Colonic mucosa (tissue), 4 donors: ENCODE measurements at regions not wholly inside any gene's neighbourhood (a gene's known extent, or its start where the extent isn't known, plus 50 kb on each side); places are given as distances from the start of the nearest gene placed in this dataset.
A peak's percentile ranks its signal among the peaks of the same experiment; 100 is the strongest.

Experiments used
- DNase-seq: peaks from one replicate; pipeline ENCODE4 v3.0.0-alpha.2; 2020
- H3K27ac ChIP-seq: fragments of 200-600 bp; one replicate; pipeline ENCODE4 v1.8.0; 2021
- H3K27me3 ChIP-seq: fragments of 200-600 bp; one replicate; pipeline ENCODE4 v1.8.0; 2021
- H3K36me3 ChIP-seq: fragments of 200-600 bp; one replicate; pipeline ENCODE4 v1.8.0; 2021
- H3K4me1 ChIP-seq: fragments of 200-600 bp; one replicate; pipeline ENCODE4 v1.8.0; 2021; ENCODE audit warnings: mild to moderate bottlenecking
- H3K4me3 ChIP-seq: fragments of 200-600 bp; one replicate; pipeline ENCODE4 v1.8.0; 2021
- H3K9ac ChIP-seq, 2 donors: one replicate each; pipeline ENCODE4 v1.7.0; 2013; ENCODE audit warnings: control low read depth in 2 of 2, low read depth in 2 of 2, low read length in 2 of 2
- H3K9me3 ChIP-seq: fragments of 200-600 bp; one replicate; pipeline ENCODE4 v1.8.0; 2021
- intact Hi-C: fragments of 100-400 bp; cut with DNase I; formaldehyde crosslinking; loops from one replicate; pipeline ENCODE4 v1.14.1; 2022
- TF ChIP-seq, protein P1 (sequence below): fragments of 200-600 bp; IDR thresholded peaks from one replicate; pipeline ENCODE4 v1.8.0; 2022; ENCODE audit warnings: antibody characterized with exemption, mild to moderate bottlenecking
- donor health status: healthy.
- donor health status: DM: no; HTN: no; CAD: no.
- donor health status: DM: no; HTN: no; CAD: no.

GRCh38 chrX:43313035-43313434 is 343.1 kb upstream of the MAOA start:
- Histone ChIP-seq H3K27ac (peak overlapping the region; percentile 6), H3K9me3 (no peaks in the 10 kb centered on the region), H3K36me3 (no peaks in the 10 kb centered on the region), H3K9ac (no peak overlapping the region), H3K4me1 (no peaks in the 10 kb centered on the region), H3K27me3 (no peaks in the 10 kb centered on the region), H3K4me3 (no peak overlapping the region)
- TF ChIP-seq, protein P1, sequence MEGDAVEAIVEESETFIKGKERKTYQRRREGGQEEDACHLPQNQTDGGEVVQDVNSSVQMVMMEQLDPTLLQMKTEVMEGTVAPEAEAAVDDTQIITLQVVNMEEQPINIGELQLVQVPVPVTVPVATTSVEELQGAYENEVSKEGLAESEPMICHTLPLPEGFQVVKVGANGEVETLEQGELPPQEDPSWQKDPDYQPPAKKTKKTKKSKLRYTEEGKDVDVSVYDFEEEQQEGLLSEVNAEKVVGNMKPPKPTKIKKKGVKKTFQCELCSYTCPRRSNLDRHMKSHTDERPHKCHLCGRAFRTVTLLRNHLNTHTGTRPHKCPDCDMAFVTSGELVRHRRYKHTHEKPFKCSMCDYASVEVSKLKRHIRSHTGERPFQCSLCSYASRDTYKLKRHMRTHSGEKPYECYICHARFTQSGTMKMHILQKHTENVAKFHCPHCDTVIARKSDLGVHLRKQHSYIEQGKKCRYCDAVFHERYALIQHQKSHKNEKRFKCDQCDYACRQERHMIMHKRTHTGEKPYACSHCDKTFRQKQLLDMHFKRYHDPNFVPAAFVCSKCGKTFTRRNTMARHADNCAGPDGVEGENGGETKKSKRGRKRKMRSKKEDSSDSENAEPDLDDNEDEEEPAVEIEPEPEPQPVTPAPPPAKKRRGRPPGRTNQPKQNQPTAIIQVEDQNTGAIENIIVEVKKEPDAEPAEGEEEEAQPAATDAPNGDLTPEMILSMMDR: no peak
- intact Hi-C loops: no loop called here
- DNase-seq: no peak

- no peaks in the 10 kb centered on the region for H3K4me1 ChIP-seq
- TF ChIP-seq, protein P1: no peak
- no peaks in the 10 kb centered on the region for H3K27me3 ChIP-seq
- no peaks in the 10 kb centered on the region for H3K36me3 ChIP-seq
- intact Hi-C loops: no loop called here
- no peak for DNase-seq
- no peaks in the 10 kb centered on the region for H3K9me3 ChIP-seq
- H3K27ac ChIP-seq: no peak overlapping the region
- no peak overlapping the region for H3K9ac ChIP-seq
- H3K4me3 ChIP-seq: no peak overlapping the region
Measured at GRCh38 chrX:43314525-43314924, 341.6 kb upstream of the MAOA start.

GRCh38 chrX:43315622-43316021 is 340.5 kb upstream of the MAOA start:
- no peaks in the 10 kb centered on the region for H3K36me3 ChIP-seq
- TF ChIP-seq, protein P1: no peak
- no peaks in the 10 kb centered on the region for H3K9me3 ChIP-seq
- no peak overlapping the region for H3K9ac ChIP-seq
- no peaks in the 10 kb centered on the region for H3K27me3 ChIP-seq
- no peak overlapping the region for H3K4me3 ChIP-seq
- no peaks in the 10 kb centered on the region for H3K4me1 ChIP-seq
- intact Hi-C loops: no loop called here
- DNase-seq: no peak
- H3K27ac ChIP-seq: no peak overlapping the region

DNA sequence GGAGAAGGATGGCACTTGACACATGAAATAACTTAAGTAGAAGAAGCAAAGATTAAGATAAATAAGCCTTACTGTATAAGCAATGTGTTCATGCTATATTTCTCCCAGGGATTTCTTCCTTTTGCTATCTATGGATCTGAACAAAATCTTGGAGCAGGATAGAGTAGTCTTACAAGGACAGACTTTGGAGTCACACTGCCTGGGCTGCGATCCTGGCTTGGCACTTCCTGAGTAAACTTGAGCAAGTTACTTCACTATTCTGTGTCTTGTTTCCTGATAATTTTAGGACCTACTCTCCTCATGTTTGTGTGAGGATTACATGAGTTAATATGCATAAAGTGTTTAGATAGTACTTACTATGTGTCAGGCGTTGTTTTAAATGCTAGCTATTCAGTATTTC is 340.0 kb upstream of the MAOA start:
- no peak for DNase-seq
- intact Hi-C loops: no loop called here

DNA sequence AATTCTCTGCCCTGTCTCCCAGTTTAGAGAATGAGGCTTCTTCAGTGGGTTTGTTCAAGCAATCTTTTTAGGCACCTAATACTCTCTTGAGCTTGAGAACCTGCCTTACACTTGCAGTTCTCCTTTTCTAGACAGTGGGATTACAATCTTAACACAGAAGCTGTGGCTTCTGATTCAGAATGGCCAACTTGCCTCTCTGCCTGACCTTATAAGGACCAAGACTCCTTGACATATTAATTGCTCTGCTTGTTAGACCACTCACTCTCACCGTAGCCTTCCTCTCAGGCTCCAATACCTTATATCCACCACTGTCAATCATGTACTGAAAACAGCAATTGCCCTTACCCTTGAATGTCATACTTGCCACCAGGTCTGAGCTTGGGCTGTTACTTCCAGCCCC is 338.7 kb upstream of the MAOA start:
- TF ChIP-seq, protein P1: no peak
- Histone ChIP-seq H3K9ac (no peak overlapping the region), H3K9me3 (no peaks in the 10 kb centered on the region), H3K36me3 (no peaks in the 10 kb centered on the region), H3K4me1 (no peaks in the 10 kb centered on the region), H3K27me3 (no peaks in the 10 kb centered on the region), H3K27ac (no peak overlapping the region), H3K4me3 (no peak overlapping the region)
- DNase-seq: no peak
- intact Hi-C loops: no loop called here

More for the DNA sequence above, 340.0 kb upstream of the MAOA start:
- no peak overlapping the region for H3K4me3 ChIP-seq
- no peaks in the 10 kb centered on the region for H3K4me1 ChIP-seq
- no peaks in the 10 kb centered on the region for H3K9me3 ChIP-seq
- TF ChIP-seq, protein P1: no peak
- no peaks in the 10 kb centered on the region for H3K36me3 ChIP-seq
- H3K27ac ChIP-seq: no peak overlapping the region
- H3K9ac ChIP-seq: no peak overlapping the region
- H3K27me3 ChIP-seq: no peaks in the 10 kb centered on the region
